Tibial nerve (tissue), 4 donors: ENCODE measurements at regions not wholly inside any gene's neighbourhood (a gene's known extent, or its start where the extent isn't known, plus 50 kb on each side); places are given as distances from the start of the nearest gene placed in this dataset.

ENCODE experiments used
- DNase-seq, 2 donors: peaks; one replicate each; pipeline ENCODE4 v3.0.0-alpha.2; 2019; ENCODE audit warnings: low spot score in 2 of 2
- H3K27ac ChIP-seq, 4 donors: fragments of 200-600 bp; sonication (generic) in 3 of 4; one replicate each; pipeline ENCODE4 v1.5.1; 2017 to 2019; ENCODE audit warnings: mild to moderate bottlenecking in 1 of 4
- H3K27me3 ChIP-seq, 2 donors: fragments of 200-600 bp; sonication (generic) in 1 of 2; one replicate each; pipeline versions ENCODE4 v1.5.1 to v1.6.0; 2017 to 2019
- H3K36me3 ChIP-seq, 3 donors: fragments of 200-600 bp; sonication (generic); one replicate each; pipeline ENCODE4 v1.5.1; 2018 to 2019
- H3K4me1 ChIP-seq, 4 donors: fragments of 200-600 bp; sonication (generic) in 3 of 4; one replicate each; pipeline ENCODE4 v1.5.1; 2017 to 2019
- H3K4me3 ChIP-seq, 4 donors: fragments of 200-600 bp; sonication (generic) in 3 of 4; one replicate each; pipeline ENCODE4 v1.5.1; 2017 to 2019; ENCODE audit warnings: mild to moderate bottlenecking in 1 of 4, moderate library complexity in 1 of 4
- H3K9me3 ChIP-seq, 4 donors: fragments of 200-600 bp; sonication (generic) in 3 of 4; one replicate each; pipeline ENCODE4 v1.5.1; 2017 to 2019
- CTCF ChIP-seq, 5 experiments: fragments of 200-600 bp in 3 of 5; fragments of 450-650 bp in 2 of 5; sonication (generic) in 3 of 5; IDR thresholded peaks; one replicate each; pipeline ENCODE4 v1.5.1; 2016 to 2019; ENCODE audit warnings: antibody characterized with exemption in 5 of 5, mild to moderate bottlenecking in 3 of 5, moderate library complexity in 2 of 5
- EP300 ChIP-seq, 2 donors: sonication (generic); formaldehyde crosslinking; IDR thresholded peaks; one replicate each; pipeline ENCODE4 v1.6.1; 2017; ENCODE audit warnings: antibody characterized with exemption in 2 of 2, mild to moderate bottlenecking in 1 of 2
- POLR2A ChIP-seq, 2 donors: fragments of 450-650 bp; IDR thresholded peaks; one replicate each; pipeline ENCODE4 v1.6.1; 2017; ENCODE audit warnings: antibody characterized with exemption in 2 of 2, mild to moderate bottlenecking in 2 of 2, moderate library complexity in 2 of 2
- whole genome bisulfite sequencing, 2 donors: methylation state at CpG; one replicate each; pipeline ENCODE4 v1.1.5; 2018; 5-methylcytosine and 5-hydroxymethylcytosine counted together

GRCh38 chr6:56370127-56370540 lies 122.8 kb upstream of the COL21A1 start:
- Histone ChIP-seq H3K4me3 (no peak overlapping the region), H3K9me3 (no peaks in the 10 kb centered on the region), H3K4me1 (peaks cover 0 to 51% (median 26%) of the 10 kb centered on the region in 4 donors), H3K27ac (peak overlapping the region; percentile 48 to 86 (median 69)), H3K36me3 (no peaks in the 10 kb centered on the region), H3K27me3 (no peaks in the 10 kb centered on the region)
- WGBS, 2 donors, result 23 to 41% methylated on average over 10 of the region's 10 CpGs
- peak; percentile 33 to 63 for DNase-seq
- TF ChIP-seq CTCF (IDR thresholded peaks at IDR 0.05), result peak; percentile 35 to 58 (median 49)
- no peak for TF ChIP-seq POLR2A (IDR thresholded peaks at IDR 0.05)

GRCh38 chr6:56368491-56368890 lies 121.1 kb upstream of the COL21A1 start:
- Histone ChIP-seq H3K4me1 (peaks cover 0 to 48% (median 26%) of the 10 kb centered on the region in 4 donors), H3K4me3 (no peak overlapping the region), H3K36me3 (no peaks in the 10 kb centered on the region), H3K27ac (no peak overlapping the region), H3K27me3 (no peaks in the 10 kb centered on the region), H3K9me3 (no peaks in the 10 kb centered on the region)
- 69 to 75% methylated on average over 3 of the region's 3 CpGs for WGBS, 2 donors
- DNase-seq, result no peak
- no peak for TF ChIP-seq CTCF (IDR thresholded peaks at IDR 0.05)
- TF ChIP-seq EP300 (IDR thresholded peaks at IDR 0.05), result peak in 1 of 2 donors; percentile 20

GRCh38 chr6:56366141-56366852 lies 118.9 kb upstream of the COL21A1 start:
- peaks cover 0 to 30% (median 13%) of the 10 kb centered on the region in 4 donors for H3K4me1 ChIP-seq
- no peak overlapping the region for H3K27ac ChIP-seq
- no peak overlapping the region for H3K4me3 ChIP-seq
- no peaks in the 10 kb centered on the region for H3K9me3 ChIP-seq
- DNase-seq, result no peak
- WGBS, 2 donors, result 65 to 73% methylated on average over 6 of the region's 6 CpGs
- TF ChIP-seq POLR2A (IDR thresholded peaks at IDR 0.05), result no peak
- TF ChIP-seq EP300 (IDR thresholded peaks at IDR 0.05), result no peak
- TF ChIP-seq CTCF (IDR thresholded peaks at IDR 0.05), result no peak
- no peaks in the 10 kb centered on the region for H3K27me3 ChIP-seq
- H3K36me3 ChIP-seq, result no peaks in the 10 kb centered on the region

- no peaks in the 10 kb centered on the region for H3K36me3 ChIP-seq
- no peak for DNase-seq
- no peak overlapping the region for H3K4me3 ChIP-seq
- TF ChIP-seq CTCF (IDR thresholded peaks at IDR 0.05) (no peak), EP300 (IDR thresholded peaks at IDR 0.05) (no peak), POLR2A (IDR thresholded peaks at IDR 0.05) (no peak)
- H3K27me3 ChIP-seq, result no peaks in the 10 kb centered on the region
- H3K9me3 ChIP-seq, result no peaks in the 10 kb centered on the region
- WGBS, 2 donors, result 62% methylated on average over 2 of the region's 2 CpGs
- H3K4me1 ChIP-seq, result peaks cover 0 to 16% (median 2%) of the 10 kb centered on the region in 4 donors
- peak overlapping the region in 1 of 4 donors; percentile 19 for H3K27ac ChIP-seq
Observed at GRCh38 chr6:56364827-56365339, 117.5 kb upstream of the COL21A1 start.

GRCh38 chr6:56364431-56364826 lies 117.0 kb upstream of the COL21A1 start:
- Histone ChIP-seq H3K9me3 (no peaks in the 10 kb centered on the region), H3K27ac (peak overlapping the region in 1 of 4 donors; percentile 19), H3K27me3 (no peaks in the 10 kb centered on the region), H3K4me1 (peaks cover 0 to 12% (median 0%) of the 10 kb centered on the region in 4 donors), H3K4me3 (no peak overlapping the region), H3K36me3 (no peaks in the 10 kb centered on the region)
- no peak for DNase-seq
- TF ChIP-seq CTCF (IDR thresholded peaks at IDR 0.05) (no peak), EP300 (IDR thresholded peaks at IDR 0.05) (no peak), POLR2A (IDR thresholded peaks at IDR 0.05) (no peak)
